Breast epithelium (tissue), 4 donors: ENCODE measurements at regions not wholly inside any gene's neighbourhood (a gene's known extent, or its start where the extent isn't known, plus 50 kb on each side); places are given as distances from the start of the nearest gene placed in this dataset.

Experiments
- DNase-seq, 2 donors: peaks; one replicate each; pipeline ENCODE4 v3.0.0-alpha.2; 2019; ENCODE audit warnings: low spot score in 2 of 2
- H3K27ac ChIP-seq, 2 donors: fragments of 200-600 bp; sonication (generic) in 1 of 2; one replicate each; pipeline ENCODE4 v1.5.1; 2016 to 2019; ENCODE audit warnings: mild to moderate bottlenecking in 1 of 2
- H3K27me3 ChIP-seq, 2 donors: fragments of 200-600 bp; sonication (generic) in 1 of 2; one replicate each; pipeline versions ENCODE4 v1.5.1 to v1.6.0; 2017 to 2019; ENCODE audit warnings: control low read depth in 1 of 2, mild to moderate bottlenecking in 1 of 2
- H3K36me3 ChIP-seq: fragments of 200-600 bp; one replicate; pipeline ENCODE4 v1.5.1; 2019
- H3K4me1 ChIP-seq, 2 donors: fragments of 200-600 bp; sonication (generic); one replicate each; pipeline ENCODE4 v1.5.1; 2016 to 2019; ENCODE audit warnings: control low read depth in 1 of 2
- H3K4me3 ChIP-seq, 3 donors: fragments of 200-600 bp; sonication (generic); 1 replicate in 2 of 3; 2 replicates in 1 of 3; pipeline ENCODE4 v1.5.1; 2016 to 2019; ENCODE audit warnings: mild to moderate bottlenecking in 3 of 3, moderate library complexity in 2 of 3
- H3K9me3 ChIP-seq, 2 donors: fragments of 200-600 bp; sonication (generic) in 1 of 2; one replicate each; pipeline ENCODE4 v1.5.1; 2016 to 2019; ENCODE audit warnings: control low read depth in 1 of 2
- POLR2A ChIP-seq: fragments of 450-650 bp; IDR thresholded peaks from one replicate; pipeline ENCODE4 v1.6.1; 2016; ENCODE audit warnings: antibody characterized with exemption, mild to moderate bottlenecking, moderate library complexity
- POLR2AphosphoS5 ChIP-seq, 3 donors: sonication (generic); formaldehyde crosslinking; IDR thresholded peaks; one replicate each; pipeline ENCODE4 v1.6.1; 2017; ENCODE audit warnings: antibody characterized with exemption in 3 of 3
- intact Hi-C: fragments of 100-400 bp; cut with DNase I; formaldehyde crosslinking; loops from one replicate; pipeline ENCODE4 v1.15.1; 2023; ENCODE audit warnings: low total_unique reads
- TF ChIP-seq, protein P1 (sequence below), 3 donors: fragments of 450-650 bp; IDR thresholded peaks; one replicate each; pipeline ENCODE4 v1.5.1; 2016 to 2017; ENCODE audit warnings: antibody characterized with exemption in 3 of 3, mild to moderate bottlenecking in 3 of 3, moderate library complexity in 3 of 3

GRCh38 chr2:161533218-161533617 lies 91.0 kb upstream of the SLC4A10 start:
- H3K27ac ChIP-seq = no peak overlapping the region
- intact Hi-C loops = no loop called here
- H3K9me3 ChIP-seq = peaks cover 3 to 20% of the 10 kb centered on the region in 2 donors

DNA sequence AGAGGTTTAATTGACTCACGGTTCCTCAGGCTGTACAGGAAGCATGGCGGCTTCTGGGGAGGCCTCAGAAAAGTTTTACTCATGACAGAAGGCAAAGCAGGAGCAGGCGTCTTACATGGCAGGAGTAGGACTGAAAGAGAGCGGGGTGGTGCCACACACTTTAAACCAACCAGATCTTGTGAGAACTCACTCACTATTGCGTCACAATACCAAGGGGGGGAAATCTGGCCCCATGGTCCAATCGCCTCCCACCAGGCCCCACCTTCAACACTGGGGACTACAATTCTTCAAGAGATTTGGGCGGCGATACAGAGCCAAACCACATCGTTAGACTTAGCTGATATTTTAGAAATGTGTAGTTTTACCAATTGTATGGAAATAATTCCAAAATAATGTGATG lies 77.6 kb upstream of the SLC4A10 start:
- H3K36me3 ChIP-seq = no peaks in the 10 kb centered on the region
- H3K9me3 ChIP-seq = no peaks in the 10 kb centered on the region
- DNase-seq = no peak
- H3K27ac ChIP-seq = no peak overlapping the region
- H3K4me1 ChIP-seq = no peaks in the 10 kb centered on the region
- TF ChIP-seq POLR2AphosphoS5 (IDR thresholded peaks at IDR 0.05) (no peak), POLR2A (no peak)
- TF ChIP-seq, protein P1, sequence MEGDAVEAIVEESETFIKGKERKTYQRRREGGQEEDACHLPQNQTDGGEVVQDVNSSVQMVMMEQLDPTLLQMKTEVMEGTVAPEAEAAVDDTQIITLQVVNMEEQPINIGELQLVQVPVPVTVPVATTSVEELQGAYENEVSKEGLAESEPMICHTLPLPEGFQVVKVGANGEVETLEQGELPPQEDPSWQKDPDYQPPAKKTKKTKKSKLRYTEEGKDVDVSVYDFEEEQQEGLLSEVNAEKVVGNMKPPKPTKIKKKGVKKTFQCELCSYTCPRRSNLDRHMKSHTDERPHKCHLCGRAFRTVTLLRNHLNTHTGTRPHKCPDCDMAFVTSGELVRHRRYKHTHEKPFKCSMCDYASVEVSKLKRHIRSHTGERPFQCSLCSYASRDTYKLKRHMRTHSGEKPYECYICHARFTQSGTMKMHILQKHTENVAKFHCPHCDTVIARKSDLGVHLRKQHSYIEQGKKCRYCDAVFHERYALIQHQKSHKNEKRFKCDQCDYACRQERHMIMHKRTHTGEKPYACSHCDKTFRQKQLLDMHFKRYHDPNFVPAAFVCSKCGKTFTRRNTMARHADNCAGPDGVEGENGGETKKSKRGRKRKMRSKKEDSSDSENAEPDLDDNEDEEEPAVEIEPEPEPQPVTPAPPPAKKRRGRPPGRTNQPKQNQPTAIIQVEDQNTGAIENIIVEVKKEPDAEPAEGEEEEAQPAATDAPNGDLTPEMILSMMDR (IDR thresholded peaks at IDR 0.05) = no peak
- intact Hi-C loops = no loop called here
- H3K27me3 ChIP-seq = no peaks in the 10 kb centered on the region
- H3K4me3 ChIP-seq = no peak overlapping the region

More at GRCh38 chr2:161533218-161533617, 91.0 kb upstream of the SLC4A10 start:
- H3K4me3 ChIP-seq = no peak overlapping the region
- no peaks in the 10 kb centered on the region for H3K27me3 ChIP-seq
- no peak for DNase-seq
- no peaks in the 10 kb centered on the region for H3K36me3 ChIP-seq
- H3K4me1 ChIP-seq = no peaks in the 10 kb centered on the region
- TF ChIP-seq, protein P1 (IDR thresholded peaks at IDR 0.05) = no peak
- no peak for TF ChIP-seq POLR2A
- no peak for TF ChIP-seq POLR2AphosphoS5 (IDR thresholded peaks at IDR 0.05)

DNA sequence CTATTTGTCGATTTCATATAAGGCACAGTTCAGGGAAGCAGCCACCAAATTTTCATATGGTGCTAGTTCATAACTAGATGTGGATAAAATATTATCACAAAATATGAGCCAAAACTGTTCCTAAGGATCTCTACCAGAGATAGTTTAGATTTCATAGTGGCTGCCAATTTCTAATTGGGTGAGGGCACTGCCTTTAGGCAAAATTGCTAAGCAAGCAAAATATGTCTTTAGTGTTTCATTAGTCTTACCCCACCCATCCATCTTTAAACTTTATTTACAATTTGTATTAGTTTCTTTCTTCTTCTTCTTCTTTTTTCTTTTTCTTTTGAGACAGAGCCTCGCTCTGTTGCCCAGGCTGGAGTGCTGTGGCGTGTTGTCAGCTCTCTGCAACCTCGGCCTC lies 77.1 kb upstream of the SLC4A10 start:
- Histone ChIP-seq H3K27ac (no peak overlapping the region), H3K27me3 (no peaks in the 10 kb centered on the region), H3K4me1 (no peaks in the 10 kb centered on the region), H3K36me3 (no peaks in the 10 kb centered on the region), H3K9me3 (no peaks in the 10 kb centered on the region), H3K4me3 (no peak overlapping the region)
- TF ChIP-seq POLR2AphosphoS5 (IDR thresholded peaks at IDR 0.05) (no peak), POLR2A (no peak)
- TF ChIP-seq, protein P1 (IDR thresholded peaks at IDR 0.05) = no peak
- DNase-seq = no peak
- intact Hi-C loops = no loop called here

DNA sequence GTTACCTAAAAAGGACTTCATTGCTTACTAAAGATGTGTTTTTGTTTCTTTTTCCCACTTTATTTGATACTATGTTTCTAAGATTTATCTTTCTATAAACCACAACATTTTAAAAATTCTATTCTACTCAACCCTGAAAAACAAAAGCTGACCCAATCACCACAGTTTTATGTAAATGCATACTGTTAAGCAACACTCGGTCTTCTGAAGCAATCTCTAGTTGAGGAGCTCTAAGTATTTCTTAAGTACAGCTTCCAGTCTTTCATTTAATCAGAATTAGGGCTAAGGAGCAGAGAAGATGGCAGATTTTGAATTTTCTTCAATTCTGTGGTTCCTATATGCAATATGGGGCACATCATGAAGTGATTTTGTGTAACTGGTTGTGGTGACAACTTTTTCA lies 72.2 kb upstream of the SLC4A10 start:
- no peaks in the 10 kb centered on the region for H3K9me3 ChIP-seq
- H3K27me3 ChIP-seq = no peaks in the 10 kb centered on the region
- no peak overlapping the region for H3K4me3 ChIP-seq
- H3K27ac ChIP-seq = no peak overlapping the region
- no peaks in the 10 kb centered on the region for H3K4me1 ChIP-seq
- intact Hi-C loops = no loop called here
- DNase-seq = no peak
- no peaks in the 10 kb centered on the region for H3K36me3 ChIP-seq
- TF ChIP-seq POLR2AphosphoS5 (IDR thresholded peaks at IDR 0.05) = no peak
- TF ChIP-seq, protein P1 (IDR thresholded peaks at IDR 0.05) = no peak
- no peak for TF ChIP-seq POLR2A

DNA sequence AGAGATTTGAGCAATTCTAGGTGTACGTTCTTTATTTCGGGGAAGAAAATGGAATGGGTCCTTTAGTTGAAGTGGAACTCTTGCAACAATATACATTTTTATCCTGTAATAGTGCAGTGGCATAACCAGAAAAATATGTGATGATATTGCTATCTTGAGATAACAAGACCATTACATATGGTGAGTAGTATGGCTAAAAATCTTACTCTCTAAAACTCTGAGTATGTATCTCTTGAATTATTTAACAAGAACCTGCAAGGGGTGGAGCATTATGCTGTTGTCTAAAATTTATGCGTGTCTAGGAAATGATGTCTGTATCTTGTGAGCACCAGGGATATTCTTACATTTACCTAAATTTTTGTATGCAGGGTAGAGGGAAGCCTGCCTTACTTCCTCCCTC lies 68.4 kb upstream of the SLC4A10 start:
- Histone ChIP-seq H3K36me3 (no peaks in the 10 kb centered on the region), H3K4me1 (no peaks in the 10 kb centered on the region), H3K4me3 (no peak overlapping the region), H3K9me3 (no peaks in the 10 kb centered on the region), H3K27me3 (no peaks in the 10 kb centered on the region), H3K27ac (no peak overlapping the region)
- TF ChIP-seq, protein P1 (IDR thresholded peaks at IDR 0.05) = no peak
- no peak for TF ChIP-seq POLR2A
- TF ChIP-seq POLR2AphosphoS5 (IDR thresholded peaks at IDR 0.05) = no peak
- no peak for DNase-seq
- intact Hi-C loops = no loop called here
